ENCODE measurements at regions not wholly inside any gene's neighbourhood (a gene's known extent, or its start where the extent isn't known, plus 50 kb on each side); places are given as distances from the start of the nearest gene placed in this dataset.

DNA sequence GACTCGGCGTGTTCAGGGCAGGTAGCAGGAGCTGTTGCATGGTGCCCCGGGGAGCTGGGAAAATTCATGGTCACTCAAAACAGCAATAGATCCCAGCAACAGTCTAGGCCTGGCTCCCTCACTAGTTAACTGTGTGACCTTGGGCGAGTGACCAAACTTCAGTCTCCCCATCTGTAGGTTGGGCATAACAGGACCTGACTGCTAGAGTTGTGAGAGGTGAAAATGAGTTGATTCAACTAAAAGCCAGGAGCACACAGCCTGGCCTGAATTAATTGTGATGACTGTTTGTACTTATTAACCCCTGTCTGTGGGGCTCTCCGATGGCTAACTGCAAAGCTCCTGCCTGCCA, 306.9 kb downstream of the SOX9 start:
- TF ChIP-seq ZFP30 (CRISPR knock-in tag; IDR thresholded peaks at IDR 0.05) (no peak), CSDC2 (CRISPR knock-in tag; IDR thresholded peaks at IDR 0.05) (no peak), OSR1 (CRISPR knock-in tag; IDR thresholded peaks at IDR 0.05) (no peak), ZC3H10 (CRISPR knock-in tag; IDR thresholded peaks at IDR 0.05) (no peak), SNAI2 (CRISPR knock-in tag; IDR thresholded peaks at IDR 0.05) (no peak), ZNF565 (CRISPR knock-in tag; conservative IDR thresholded peaks at IDR 0.05; ENCODE audit: low read depth) (no peak), ZFP3 (CRISPR knock-in tag; IDR thresholded peaks at IDR 0.05) (no peak)
- TF ChIP-seq, protein P1, sequence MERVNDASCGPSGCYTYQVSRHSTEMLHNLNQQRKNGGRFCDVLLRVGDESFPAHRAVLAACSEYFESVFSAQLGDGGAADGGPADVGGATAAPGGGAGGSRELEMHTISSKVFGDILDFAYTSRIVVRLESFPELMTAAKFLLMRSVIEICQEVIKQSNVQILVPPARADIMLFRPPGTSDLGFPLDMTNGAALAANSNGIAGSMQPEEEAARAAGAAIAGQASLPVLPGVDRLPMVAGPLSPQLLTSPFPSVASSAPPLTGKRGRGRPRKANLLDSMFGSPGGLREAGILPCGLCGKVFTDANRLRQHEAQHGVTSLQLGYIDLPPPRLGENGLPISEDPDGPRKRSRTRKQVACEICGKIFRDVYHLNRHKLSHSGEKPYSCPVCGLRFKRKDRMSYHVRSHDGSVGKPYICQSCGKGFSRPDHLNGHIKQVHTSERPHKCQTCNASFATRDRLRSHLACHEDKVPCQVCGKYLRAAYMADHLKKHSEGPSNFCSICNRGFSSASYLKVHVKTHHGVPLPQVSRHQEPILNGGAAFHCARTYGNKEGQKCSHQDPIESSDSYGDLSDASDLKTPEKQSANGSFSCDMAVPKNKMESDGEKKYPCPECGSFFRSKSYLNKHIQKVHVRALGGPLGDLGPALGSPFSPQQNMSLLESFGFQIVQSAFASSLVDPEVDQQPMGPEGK (CRISPR knock-in tag; IDR thresholded peaks at IDR 0.05; ENCODE audit: borderline replicate concordance): no peak
- TF ChIP-seq, protein P2, sequence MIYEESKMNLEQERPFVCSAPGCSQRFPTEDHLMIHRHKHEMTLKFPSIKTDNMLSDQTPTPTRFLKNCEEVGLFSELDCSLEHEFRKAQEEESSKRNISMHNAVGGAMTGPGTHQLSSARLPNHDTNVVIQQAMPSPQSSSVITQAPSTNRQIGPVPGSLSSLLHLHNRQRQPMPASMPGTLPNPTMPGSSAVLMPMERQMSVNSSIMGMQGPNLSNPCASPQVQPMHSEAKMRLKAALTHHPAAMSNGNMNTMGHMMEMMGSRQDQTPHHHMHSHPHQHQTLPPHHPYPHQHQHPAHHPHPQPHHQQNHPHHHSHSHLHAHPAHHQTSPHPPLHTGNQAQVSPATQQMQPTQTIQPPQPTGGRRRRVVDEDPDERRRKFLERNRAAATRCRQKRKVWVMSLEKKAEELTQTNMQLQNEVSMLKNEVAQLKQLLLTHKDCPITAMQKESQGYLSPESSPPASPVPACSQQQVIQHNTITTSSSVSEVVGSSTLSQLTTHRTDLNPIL (CRISPR knock-in tag; IDR thresholded peaks at IDR 0.05; ENCODE audit: low read depth): no peak
